GM06990 (cell line): ENCODE measurements at regions not wholly inside any gene's neighbourhood (a gene's known extent, or its start where the extent isn't known, plus 50 kb on each side); places are given as distances from the start of the nearest gene placed in this dataset.
A peak's percentile ranks its signal among the peaks of the same experiment; 100 is the strongest.

Experiments used
- DNase-seq: peaks from one replicate; pipeline ENCODE4 v3.0.0-alpha.2; 2011; ENCODE audit not compliant: insufficient read length; ENCODE audit errors: extremely low read depth
- H3K27me3 ChIP-seq: replicated peaks from 2 replicates; pipeline ENCODE4 v1.6.0; 2011; ENCODE audit warnings: low read length; ENCODE audit not compliant: control insufficient read depth, insufficient read depth
- H3K36me3 ChIP-seq: 2 replicates; pipeline ENCODE4 v1.5.1; 2011; ENCODE audit warnings: low read length; ENCODE audit not compliant: control insufficient read depth, insufficient read depth
- H3K4me3 ChIP-seq: replicated peaks from 2 replicates; pipeline ENCODE4 v1.5.1; 2011; ENCODE audit warnings: low read depth, mild to moderate bottlenecking, control low read depth, low read length
- TF ChIP-seq, protein P1 (sequence below): IDR thresholded peaks from 2 replicates; pipeline ENCODE4 v1.5.1; 2011; ENCODE audit warnings: low read length, control low read depth, mild to moderate bottlenecking, inconsistent platforms; ENCODE audit not compliant: insufficient read depth, poor library complexity, severe bottlenecking

DNA sequence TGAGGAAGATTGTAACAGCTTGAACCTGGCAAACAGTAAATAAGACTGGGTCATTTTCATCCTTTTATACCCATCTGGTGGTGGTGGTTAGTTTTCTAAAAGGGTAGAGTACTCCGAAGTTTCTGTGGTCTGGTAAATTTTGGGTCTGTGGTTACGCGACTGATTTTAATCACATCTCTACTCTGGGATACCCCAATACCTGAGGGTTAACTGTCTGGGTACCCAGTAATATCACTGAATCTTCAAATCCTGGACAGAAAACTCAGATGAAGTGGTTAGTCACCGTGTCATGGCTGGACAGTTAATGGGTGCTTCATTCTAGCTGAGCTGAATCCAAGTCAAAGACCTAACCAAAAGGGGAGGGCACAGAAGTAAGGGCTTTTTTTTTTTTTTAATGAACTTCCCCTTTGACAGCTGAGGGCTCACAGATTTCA is 474.2 kb downstream of the GADD45G start:
- DNase-seq: peak; percentile 31
- TF ChIP-seq, protein P1, sequence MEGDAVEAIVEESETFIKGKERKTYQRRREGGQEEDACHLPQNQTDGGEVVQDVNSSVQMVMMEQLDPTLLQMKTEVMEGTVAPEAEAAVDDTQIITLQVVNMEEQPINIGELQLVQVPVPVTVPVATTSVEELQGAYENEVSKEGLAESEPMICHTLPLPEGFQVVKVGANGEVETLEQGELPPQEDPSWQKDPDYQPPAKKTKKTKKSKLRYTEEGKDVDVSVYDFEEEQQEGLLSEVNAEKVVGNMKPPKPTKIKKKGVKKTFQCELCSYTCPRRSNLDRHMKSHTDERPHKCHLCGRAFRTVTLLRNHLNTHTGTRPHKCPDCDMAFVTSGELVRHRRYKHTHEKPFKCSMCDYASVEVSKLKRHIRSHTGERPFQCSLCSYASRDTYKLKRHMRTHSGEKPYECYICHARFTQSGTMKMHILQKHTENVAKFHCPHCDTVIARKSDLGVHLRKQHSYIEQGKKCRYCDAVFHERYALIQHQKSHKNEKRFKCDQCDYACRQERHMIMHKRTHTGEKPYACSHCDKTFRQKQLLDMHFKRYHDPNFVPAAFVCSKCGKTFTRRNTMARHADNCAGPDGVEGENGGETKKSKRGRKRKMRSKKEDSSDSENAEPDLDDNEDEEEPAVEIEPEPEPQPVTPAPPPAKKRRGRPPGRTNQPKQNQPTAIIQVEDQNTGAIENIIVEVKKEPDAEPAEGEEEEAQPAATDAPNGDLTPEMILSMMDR: no peak
- Histone ChIP-seq H3K4me3 (no peak overlapping the region), H3K36me3 (no peaks in the 10 kb centered on the region), H3K27me3 (no peaks in the 10 kb centered on the region; the same call in none of the 2 replicates)

- H3K36me3 ChIP-seq: no peaks in the 10 kb centered on the region
- no peaks in the 10 kb centered on the region for H3K27me3 ChIP-seq
- no peak overlapping the region for H3K4me3 ChIP-seq
- DNase-seq: no peak
- TF ChIP-seq, protein P1: no peak
These were observed 480.8 kb downstream of the GADD45G start for GRCh38 chr9:90085633-90086032.

DNA sequence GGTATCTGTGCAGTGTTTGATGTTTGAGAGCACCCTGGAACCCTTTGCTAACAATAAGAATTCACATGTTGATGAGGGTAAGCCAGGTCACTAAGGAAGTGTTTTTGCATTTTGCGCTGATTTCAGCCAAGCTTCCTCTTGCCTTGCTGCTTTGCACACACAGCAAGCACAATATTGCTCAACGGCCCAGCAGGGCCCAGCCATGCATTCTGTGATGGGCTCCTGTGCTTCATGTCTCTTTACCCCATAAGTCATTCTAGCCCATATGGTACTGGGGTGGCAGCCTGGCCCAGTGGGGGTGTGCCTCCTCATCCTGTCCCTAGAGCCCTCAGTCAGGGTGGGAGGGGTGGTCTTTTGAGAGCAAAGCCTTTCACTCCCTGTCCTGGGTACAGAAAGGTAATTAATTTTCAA is 481.3 kb downstream of the GADD45G start:
- Histone ChIP-seq H3K36me3 (no peaks in the 10 kb centered on the region), H3K4me3 (no peak overlapping the region), H3K27me3 (no peaks in the 10 kb centered on the region)
- no peak for DNase-seq
- TF ChIP-seq, protein P1: no peak

DNA sequence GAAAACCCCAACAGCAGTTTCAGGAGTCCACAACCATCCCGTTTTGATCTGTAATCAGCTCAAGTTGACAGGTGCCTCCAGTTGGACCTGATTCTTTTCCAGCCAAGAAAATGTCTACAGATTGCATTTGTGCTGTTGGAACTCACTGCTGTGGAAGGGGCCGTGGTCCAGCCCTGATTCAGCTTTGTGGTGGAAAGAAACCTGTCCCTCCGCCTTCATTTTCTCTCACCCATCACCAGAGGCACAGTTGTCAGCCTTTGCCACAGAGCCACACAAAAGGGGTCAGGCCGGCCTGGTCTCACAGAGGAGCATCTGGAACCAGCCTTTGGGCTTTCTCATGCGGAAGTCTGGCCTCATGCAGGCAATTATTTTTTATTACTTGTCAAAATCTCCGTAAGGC is 483.6 kb downstream of the GADD45G start:
- TF ChIP-seq, protein P1: no peak
- no peak for DNase-seq
- H3K27me3 ChIP-seq: no peaks in the 10 kb centered on the region; the same call in 1 of the 2 replicates
- H3K36me3 ChIP-seq: no peaks in the 10 kb centered on the region
- H3K4me3 ChIP-seq: no peak overlapping the region

- no peak for DNase-seq
- Histone ChIP-seq H3K36me3 (no peaks in the 10 kb centered on the region), H3K4me3 (no peak overlapping the region), H3K27me3 (no peaks in the 10 kb centered on the region; the same call in 1 of the 2 replicates)
- TF ChIP-seq, protein P1: no peak
These were observed 484.0 kb downstream of the GADD45G start for GRCh38 chr9:90088856-90089255.

DNA sequence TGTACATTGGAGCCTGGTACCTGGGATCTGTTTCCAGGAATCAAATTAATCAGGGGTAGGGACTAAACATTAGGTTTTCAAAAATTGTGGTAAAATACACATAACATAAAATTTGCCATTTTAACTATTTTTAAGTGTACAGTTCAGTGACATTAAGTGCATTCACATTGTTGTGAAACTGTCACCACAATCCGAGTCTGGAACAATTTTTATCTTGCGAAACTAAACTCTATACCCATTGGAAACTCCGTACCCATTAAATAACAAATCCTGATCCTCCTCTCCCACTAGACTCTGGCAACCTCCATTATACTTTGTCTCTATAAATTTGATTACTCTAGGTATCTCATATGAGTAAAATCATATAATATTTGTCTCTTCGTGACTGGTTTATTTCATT is 486.2 kb downstream of the GADD45G start:
- Histone ChIP-seq H3K36me3 (no peaks in the 10 kb centered on the region), H3K27me3 (no peaks in the 10 kb centered on the region; the same call in 1 of the 2 replicates)
- TF ChIP-seq, protein P1: no peak

More for the DNA sequence above, 486.2 kb downstream of the GADD45G start:
- no peak overlapping the region for H3K4me3 ChIP-seq
- DNase-seq: no peak
